ENCODE measurements at regions not wholly inside any gene's neighbourhood (a gene's known extent, or its start where the extent isn't known, plus 50 kb on each side); places are given as distances from the start of the nearest gene placed in this dataset.
"Not testable (repeated sequence)": the region's sequence is repeated elsewhere in the genome, so short reads cannot be mapped to it uniquely, and the experiment has no call there.

DNA sequence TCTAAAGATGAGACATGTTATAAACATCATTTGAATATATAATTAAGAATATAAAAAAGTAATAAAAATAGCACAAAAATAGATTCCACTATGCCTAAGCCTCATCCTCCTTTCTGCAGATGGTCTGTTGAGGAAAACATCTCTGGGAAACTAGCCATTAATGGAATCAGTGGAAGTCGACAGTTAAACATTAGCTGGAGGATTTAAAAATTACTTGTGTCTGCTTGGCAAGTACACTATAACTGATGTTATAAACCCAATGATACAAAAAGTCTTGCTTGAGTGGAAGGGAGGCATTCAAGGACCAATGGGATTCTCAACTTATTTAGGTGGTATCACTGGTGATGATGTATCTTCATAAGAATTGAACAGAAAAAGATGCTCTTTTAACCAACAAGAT, 1598.3 kb downstream of the PCDH18 start:
- no peaks in the 10 kb centered on the region for H3K4me1 ChIP-seq (ENCODE audit: control insufficient read depth, insufficient read depth, low read length)
- peak; percentile 88 for DNase-seq
- no peaks in the 10 kb centered on the region for H3K27me3 ChIP-seq (ENCODE audit: control insufficient read depth, insufficient read depth, low read length)
- no CpG with 5 or more reads among the region's 1 CpG for WGBS (ENCODE audit: insufficient coverage)
- no peaks in the 10 kb centered on the region for H3K36me3 ChIP-seq (ENCODE audit: control insufficient read depth, insufficient read depth, low read length)
- no peak overlapping the region for H3K4me3 ChIP-seq (ENCODE audit: low read length)
- H3K9me3 ChIP-seq (replicated peaks; ENCODE audit: control insufficient read depth, low read depth, low read length), result no peaks in the 10 kb centered on the region
- no peak overlapping the region for H3K27ac ChIP-seq (ENCODE audit: low read length)

DNA sequence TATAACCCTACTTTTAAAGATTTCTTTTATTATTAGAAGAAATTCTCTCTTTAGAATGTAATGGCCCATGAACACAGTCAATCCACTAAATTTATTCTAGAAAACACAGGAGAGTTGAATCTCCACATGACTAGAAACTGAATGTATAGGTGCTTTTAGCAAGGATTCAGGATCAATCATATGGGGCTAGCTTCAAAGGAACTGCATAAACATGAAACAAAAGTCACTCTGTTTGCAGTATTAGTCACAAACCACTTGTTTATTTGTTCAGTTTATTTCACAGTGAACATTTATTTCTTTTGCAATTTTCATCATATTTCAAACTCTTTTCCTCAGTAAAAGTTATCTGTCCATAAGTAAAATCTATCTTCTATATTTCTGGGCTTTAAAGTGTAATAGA, 1604.6 kb downstream of the PCDH18 start:
- DNase-seq, result no peak
- H3K27me3 ChIP-seq (ENCODE audit: control insufficient read depth, insufficient read depth, low read length), result no peaks in the 10 kb centered on the region
- no peaks in the 10 kb centered on the region for H3K36me3 ChIP-seq (ENCODE audit: control insufficient read depth, insufficient read depth, low read length)
- no peak overlapping the region for H3K4me3 ChIP-seq (ENCODE audit: low read length)
- H3K9me3 ChIP-seq (replicated peaks; ENCODE audit: control insufficient read depth, low read depth, low read length), result no peaks in the 10 kb centered on the region
- no peak overlapping the region for H3K27ac ChIP-seq (ENCODE audit: low read length)
- no peaks in the 10 kb centered on the region for H3K4me1 ChIP-seq (ENCODE audit: control insufficient read depth, insufficient read depth, low read length)

DNA sequence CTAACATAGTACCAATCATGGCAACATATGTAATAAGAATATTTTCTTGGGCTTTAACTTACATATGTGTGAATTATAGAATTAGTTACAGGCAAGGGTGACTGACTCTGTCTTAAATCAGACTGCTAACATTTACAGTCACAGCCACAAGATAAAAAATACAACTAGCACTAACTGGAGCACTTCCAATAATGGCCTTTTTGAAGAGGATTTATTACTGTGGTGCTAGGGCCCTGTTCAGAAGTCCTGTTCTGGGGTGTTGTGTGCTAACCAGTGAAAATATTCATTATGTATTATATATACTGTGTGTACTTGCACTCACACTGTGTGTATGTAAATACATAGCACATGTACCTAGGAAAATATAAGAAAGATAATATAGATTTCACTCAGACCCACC, 1611.2 kb downstream of the PCDH18 start:
- H3K27ac ChIP-seq (ENCODE audit: low read length), result no peak overlapping the region
- H3K9me3 ChIP-seq (replicated peaks; ENCODE audit: control insufficient read depth, low read depth, low read length), result no peaks in the 10 kb centered on the region
- H3K4me1 ChIP-seq (ENCODE audit: control insufficient read depth, insufficient read depth, low read length), result no peaks in the 10 kb centered on the region
- H3K27me3 ChIP-seq (ENCODE audit: control insufficient read depth, insufficient read depth, low read length), result no peaks in the 10 kb centered on the region
- no peaks in the 10 kb centered on the region for H3K36me3 ChIP-seq (ENCODE audit: control insufficient read depth, insufficient read depth, low read length)
- no peak overlapping the region for H3K4me3 ChIP-seq (ENCODE audit: low read length)
- no peak for DNase-seq

DNA sequence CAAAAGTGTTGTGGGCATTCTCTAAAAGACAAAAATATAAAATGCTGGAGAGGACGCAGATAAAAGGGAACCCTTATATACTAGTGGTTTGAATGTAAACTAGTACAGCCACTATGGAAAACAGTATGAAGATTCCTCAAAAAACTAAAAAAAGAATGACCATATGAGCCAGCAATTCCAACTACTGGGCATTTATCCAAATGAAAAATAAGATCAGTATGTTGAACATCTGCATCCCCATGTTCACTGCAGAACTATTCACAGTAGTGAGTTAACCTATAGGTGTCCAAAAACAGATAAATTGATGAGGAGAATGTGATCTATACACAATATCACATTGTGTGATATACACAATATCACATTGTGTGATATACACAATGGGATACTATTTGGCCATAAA, 1615.3 kb downstream of the PCDH18 start:
- no peaks in the 10 kb centered on the region for H3K36me3 ChIP-seq (ENCODE audit: control insufficient read depth, insufficient read depth, low read length)
- no peak overlapping the region for H3K27ac ChIP-seq (ENCODE audit: low read length)
- no peaks in the 10 kb centered on the region for H3K4me1 ChIP-seq (ENCODE audit: control insufficient read depth, insufficient read depth, low read length)
- H3K27me3 ChIP-seq (ENCODE audit: control insufficient read depth, insufficient read depth, low read length), result no peaks in the 10 kb centered on the region
- peak; percentile 93 for DNase-seq
- H3K4me3 ChIP-seq (ENCODE audit: low read length), result no peak overlapping the region
- no peaks in the 10 kb centered on the region for H3K9me3 ChIP-seq (replicated peaks; ENCODE audit: control insufficient read depth, low read depth, low read length)
- WGBS (ENCODE audit: insufficient coverage), result no CpG with 5 or more reads among the region's 1 CpG

DNA sequence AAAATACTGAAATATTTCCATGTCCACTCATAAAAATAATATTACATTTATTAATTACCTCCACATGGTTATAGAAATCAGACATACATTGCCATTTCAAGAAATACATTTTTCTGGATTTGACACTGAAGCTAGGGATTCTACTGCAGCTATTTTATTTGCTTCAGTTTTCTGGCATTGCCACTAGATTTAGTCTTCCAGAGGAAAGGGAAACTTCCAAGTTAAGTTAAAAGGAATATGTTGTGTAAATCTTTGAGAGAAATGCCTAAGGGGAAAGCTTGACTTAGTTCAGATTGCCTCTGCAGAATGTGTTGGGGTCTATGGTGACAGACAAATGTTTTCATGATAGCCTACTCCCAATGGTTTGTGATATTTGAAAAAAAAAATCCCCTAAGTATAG, 1631.3 kb downstream of the PCDH18 start:
- Histone ChIP-seq H3K27me3 (ENCODE audit: control insufficient read depth, insufficient read depth, low read length) (no peaks in the 10 kb centered on the region), H3K36me3 (ENCODE audit: control insufficient read depth, insufficient read depth, low read length) (no peaks in the 10 kb centered on the region), H3K4me3 (ENCODE audit: low read length) (no peak overlapping the region), H3K4me1 (ENCODE audit: control insufficient read depth, insufficient read depth, low read length) (no peaks in the 10 kb centered on the region), H3K27ac (ENCODE audit: low read length) (no peak overlapping the region), H3K9me3 (replicated peaks; ENCODE audit: control insufficient read depth, low read depth, low read length) (no peaks in the 10 kb centered on the region)
- DNase-seq, result peak; percentile 59

DNA sequence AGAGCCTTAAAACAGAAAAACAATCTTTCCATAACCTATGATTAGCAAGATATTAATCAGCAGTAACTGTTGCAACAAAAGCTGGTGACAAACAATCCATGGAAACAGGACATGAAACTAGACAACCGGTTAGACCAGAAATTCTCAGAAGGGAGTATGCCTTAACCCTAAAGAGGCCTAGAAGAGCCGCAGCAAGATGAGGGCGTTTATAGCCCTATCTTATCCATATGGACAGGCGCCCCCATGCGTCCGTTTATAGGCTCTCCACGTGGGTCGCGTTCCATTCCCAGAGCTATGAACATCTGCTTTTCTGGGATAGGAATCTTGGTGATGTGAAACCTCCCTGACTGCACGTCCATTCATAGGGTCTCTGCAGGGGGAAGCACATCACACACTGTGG, 1662.7 kb upstream of the PABPC4L start:
- not testable (repeated sequence) for H3K27ac ChIP-seq (ENCODE audit: low read length); H3K9me3 ChIP-seq (replicated peaks; ENCODE audit: control insufficient read depth, low read depth, low read length); H3K27me3 ChIP-seq (ENCODE audit: control insufficient read depth, insufficient read depth, low read length); H3K4me3 ChIP-seq (ENCODE audit: low read length); DNase-seq; H3K36me3 ChIP-seq (ENCODE audit: control insufficient read depth, insufficient read depth, low read length); H3K4me1 ChIP-seq (ENCODE audit: control insufficient read depth, insufficient read depth, low read length)
- WGBS (ENCODE audit: insufficient coverage), result 0% methylated on average over 1 of the region's 10 CpGs

DNA sequence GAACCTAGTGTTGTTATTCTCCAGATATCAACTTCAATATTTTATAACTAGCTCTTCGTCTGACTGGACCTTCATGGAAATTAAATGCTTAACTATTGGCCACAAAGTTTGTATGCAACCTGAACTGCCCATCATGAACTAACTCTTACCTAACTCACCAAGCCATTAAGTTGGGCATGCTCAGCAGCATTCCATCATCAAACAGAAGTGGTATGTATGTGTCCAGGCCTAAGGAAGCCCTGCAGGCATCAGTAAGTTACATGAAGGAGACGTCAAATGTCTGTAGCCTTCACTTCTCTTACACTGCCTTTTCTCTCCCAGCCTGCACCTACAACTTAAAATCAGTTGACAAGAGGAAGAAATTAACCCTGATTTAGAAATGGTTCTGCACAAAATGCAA, 1639.2 kb upstream of the PABPC4L start:
- no peak for DNase-seq
- Histone ChIP-seq H3K27me3 (ENCODE audit: control insufficient read depth, insufficient read depth, low read length) (no peaks in the 10 kb centered on the region), H3K27ac (ENCODE audit: low read length) (no peak overlapping the region), H3K4me1 (ENCODE audit: control insufficient read depth, insufficient read depth, low read length) (no peaks in the 10 kb centered on the region), H3K36me3 (ENCODE audit: control insufficient read depth, insufficient read depth, low read length) (no peaks in the 10 kb centered on the region), H3K9me3 (replicated peaks; ENCODE audit: control insufficient read depth, low read depth, low read length) (no peaks in the 10 kb centered on the region), H3K4me3 (ENCODE audit: low read length) (no peak overlapping the region)
- no CpG with 5 or more reads among the region's 2 CpGs for WGBS (ENCODE audit: insufficient coverage)

DNA sequence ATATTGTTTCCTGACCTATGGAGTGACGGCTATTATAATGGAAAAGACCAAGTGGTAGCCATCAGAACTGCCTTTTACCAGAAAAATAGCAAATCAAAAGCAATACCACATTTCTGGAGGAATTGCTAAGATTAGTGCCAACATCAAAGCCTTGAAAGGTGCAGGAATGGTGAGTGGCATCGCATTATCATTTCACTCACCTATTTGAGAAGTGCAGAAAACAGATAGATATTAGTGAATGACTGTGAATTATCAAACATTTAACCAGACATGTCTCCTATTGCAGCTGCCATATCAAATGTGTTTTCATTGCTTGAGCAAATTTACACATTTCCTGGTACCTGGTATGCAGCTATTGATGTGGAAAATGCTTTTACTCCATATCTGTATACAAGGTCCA, 1638.1 kb upstream of the PABPC4L start:
- WGBS (ENCODE audit: insufficient coverage), result no CpG with 5 or more reads among the region's 2 CpGs
- Histone ChIP-seq H3K9me3 (replicated peaks; ENCODE audit: control insufficient read depth, low read depth, low read length) (no peaks in the 10 kb centered on the region), H3K4me1 (ENCODE audit: control insufficient read depth, insufficient read depth, low read length) (no peaks in the 10 kb centered on the region), H3K36me3 (ENCODE audit: control insufficient read depth, insufficient read depth, low read length) (no peaks in the 10 kb centered on the region), H3K27me3 (ENCODE audit: control insufficient read depth, insufficient read depth, low read length) (no peaks in the 10 kb centered on the region), H3K27ac (ENCODE audit: low read length) (no peak overlapping the region), H3K4me3 (ENCODE audit: low read length) (no peak overlapping the region)
- DNase-seq, result no peak

DNA sequence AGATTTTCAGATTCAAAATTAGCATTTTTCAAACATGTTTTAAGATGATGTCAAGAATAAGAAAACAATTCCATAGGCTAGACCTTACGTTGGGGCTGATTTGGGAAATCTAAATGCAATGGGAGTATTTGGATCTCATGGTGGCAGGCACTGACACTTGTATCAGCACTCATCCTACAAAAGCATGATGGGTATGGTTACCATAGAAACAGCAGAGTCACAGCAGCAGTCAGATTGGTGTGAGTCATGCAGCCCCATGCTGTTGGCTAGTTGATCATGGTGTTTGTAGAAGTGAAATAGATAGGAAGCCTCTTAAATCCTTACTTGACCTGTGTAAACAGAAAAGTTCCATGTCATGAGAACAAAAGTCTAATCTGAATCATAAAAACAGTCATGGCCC, 1637.3 kb upstream of the PABPC4L start:
- Histone ChIP-seq H3K4me1 (ENCODE audit: control insufficient read depth, insufficient read depth, low read length) (no peaks in the 10 kb centered on the region), H3K9me3 (replicated peaks; ENCODE audit: control insufficient read depth, low read depth, low read length) (no peaks in the 10 kb centered on the region), H3K27me3 (ENCODE audit: control insufficient read depth, insufficient read depth, low read length) (no peaks in the 10 kb centered on the region), H3K27ac (ENCODE audit: low read length) (no peak overlapping the region), H3K4me3 (ENCODE audit: low read length) (no peak overlapping the region), H3K36me3 (ENCODE audit: control insufficient read depth, insufficient read depth, low read length) (no peaks in the 10 kb centered on the region)
- DNase-seq, result peak; percentile 1
- WGBS (ENCODE audit: insufficient coverage), result 71% methylated on average over 1 of the region's 1 CpG

DNA sequence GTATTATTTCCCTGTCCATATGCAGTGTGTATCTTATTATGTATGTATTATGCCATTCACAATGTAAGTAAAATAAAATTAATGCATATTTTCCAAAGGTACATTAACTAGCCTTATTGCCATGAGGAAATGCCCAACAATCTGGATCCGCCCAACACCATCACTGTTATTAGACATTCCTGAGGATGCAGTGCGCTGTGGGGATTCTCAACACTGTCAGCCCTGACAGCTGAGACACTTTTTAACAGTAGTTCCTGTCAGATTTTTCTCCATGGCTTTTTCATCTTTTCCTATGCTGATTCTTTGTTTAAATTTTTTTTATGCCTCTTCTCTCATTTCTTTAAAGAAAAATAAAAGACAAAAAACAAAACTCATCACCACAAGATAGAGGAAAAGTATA, 1632.9 kb upstream of the PABPC4L start:
- H3K36me3 ChIP-seq (ENCODE audit: control insufficient read depth, insufficient read depth, low read length), result no peaks in the 10 kb centered on the region
- 100% methylated on average over 1 of the region's 2 CpGs for WGBS (ENCODE audit: insufficient coverage)
- H3K9me3 ChIP-seq (replicated peaks; ENCODE audit: control insufficient read depth, low read depth, low read length), result no peaks in the 10 kb centered on the region
- no peaks in the 10 kb centered on the region for H3K27me3 ChIP-seq (ENCODE audit: control insufficient read depth, insufficient read depth, low read length)
- no peak for DNase-seq
- H3K4me3 ChIP-seq (ENCODE audit: low read length), result no peak overlapping the region
- no peak overlapping the region for H3K27ac ChIP-seq (ENCODE audit: low read length)
- H3K4me1 ChIP-seq (ENCODE audit: control insufficient read depth, insufficient read depth, low read length), result no peaks in the 10 kb centered on the region

DNA sequence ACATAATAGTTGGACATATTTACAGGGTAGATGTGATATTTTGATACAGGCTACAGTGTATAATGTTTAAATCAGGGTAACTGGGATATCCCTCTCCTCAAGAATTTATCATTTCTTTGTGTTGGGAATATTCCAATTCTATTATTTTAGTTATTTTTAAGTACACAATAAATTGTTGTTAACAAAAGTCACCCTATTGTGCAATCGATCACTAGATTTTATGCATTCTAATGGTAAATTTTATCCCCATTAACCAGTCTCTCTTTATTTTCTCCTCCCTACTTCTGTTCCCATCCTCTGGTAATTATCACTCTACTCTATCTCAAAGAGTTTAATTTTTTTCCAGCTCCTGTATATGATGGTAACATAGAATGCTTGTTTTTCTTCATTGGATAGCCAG, 1631.9 kb upstream of the PABPC4L start:
- Histone ChIP-seq H3K4me3 (ENCODE audit: low read length) (no peak overlapping the region), H3K27ac (ENCODE audit: low read length) (no peak overlapping the region)

More for the DNA sequence above, 1631.9 kb upstream of the PABPC4L start:
- no peaks in the 10 kb centered on the region for H3K27me3 ChIP-seq (ENCODE audit: control insufficient read depth, insufficient read depth, low read length)
- H3K9me3 ChIP-seq (replicated peaks; ENCODE audit: control insufficient read depth, low read depth, low read length), result no peaks in the 10 kb centered on the region
- no CpG with 5 or more reads among the region's 1 CpG for WGBS (ENCODE audit: insufficient coverage)
- no peaks in the 10 kb centered on the region for H3K36me3 ChIP-seq (ENCODE audit: control insufficient read depth, insufficient read depth, low read length)
- no peaks in the 10 kb centered on the region for H3K4me1 ChIP-seq (ENCODE audit: control insufficient read depth, insufficient read depth, low read length)
- DNase-seq, result no peak

Measured in muscle of leg (tissue), 3 donors.